H1 (cell line): ENCODE measurements at regions not wholly inside any gene's neighbourhood (a gene's known extent, or its start where the extent isn't known, plus 50 kb on each side); places are given as distances from the start of the nearest gene placed in this dataset.

Experiments
- ATF3 ChIP-seq: IDR thresholded peaks from 2 replicates; pipeline ENCODE4 v1.6.1; 2011; ENCODE audit warnings: low read depth, mild to moderate bottlenecking, low read length; ENCODE audit not compliant: insufficient read depth
- TCF12 ChIP-seq: IDR thresholded peaks from 2 replicates; pipeline ENCODE4 v1.6.1; 2011; ENCODE audit warnings: low read depth, mild to moderate bottlenecking, low read length
- YY1 ChIP-seq: IDR thresholded peaks from 2 replicates; pipeline ENCODE4 v1.6.1; 2011; ENCODE audit warnings: low read depth, mild to moderate bottlenecking, low read length

- no peak for TF ChIP-seq ATF3
- TF ChIP-seq YY1 = no peak
- no peak for TF ChIP-seq TCF12
Measured at GRCh38 chr12:28130625-28131598, 59.3 kb upstream of the CCDC91 start (continued).
